GM12878 (cell line): ENCODE measurements at regions not wholly inside any gene's neighbourhood (a gene's known extent, or its start where the extent isn't known, plus 50 kb on each side); places are given as distances from the start of the nearest gene placed in this dataset.

Source experiments
- ATAC-seq: fragments of 200-7000 bp; cut with Tn5 transposase; 3 replicates; pipeline ENCODE4 v1.9.1; 2020; ENCODE audit warnings: mild to moderate bottlenecking, moderate library complexity
- BruUV-seq: library from RNA; stranded (reverse); fragments of 400-500 nt; replicated peaks from 2 replicates; lab custom pipeline; 2021; lab: Mats Ljungman, UMichigan
- CTCF ChIA-PET: fragments of 300-600 bp; sonication (Branson Sonifier 250); formaldehyde crosslinking; extraction: SDS; loops from one replicate; lab custom pipeline; 2021; ENCODE audit warnings: inconsistent platforms; lab: Yijun Ruan, JAX
- POLR2A ChIA-PET: fragments of 350-600 bp; formaldehyde crosslinking; extraction: SDS; loops from one replicate; lab custom pipeline; 2021; ENCODE audit warnings: inconsistent platforms; lab: Charles Lee
- RAD21 ChIA-PET: fragments of 300-600 bp; sonication (Branson Sonifier 250); formaldehyde crosslinking; loops from one replicate; lab custom pipeline; 2023; ENCODE audit warnings: antibody characterized with exemption; ENCODE audit not compliant: unreplicated experiment; lab: Charles Lee
- SMC1A ChIA-PET: fragments of 300-600 bp; sonication (Branson Sonifier 250); formaldehyde crosslinking; loops from one replicate; lab custom pipeline; 2023; ENCODE audit not compliant: unreplicated experiment, uncharacterized antibody; lab: Charles Lee
- DNase-seq: peaks from one replicate; pipeline ENCODE4 v3.0.0-alpha.2; 2011; ENCODE audit warnings: low read depth, low spot score
- FAIRE-seq: peaks from 3 replicates; lab custom pipeline; 2011; peaks lifted over from hg19 to GRCh38; lab: Jason Lieb, UNC
- H2AFZ ChIP-seq: 2 replicates; pipeline ENCODE4 v1.6.0; 2011; ENCODE audit warnings: low read depth, low read length, control low read depth; ENCODE audit not compliant: control insufficient read depth
- H3K27ac ChIP-seq: 2 replicates; pipeline ENCODE4 v1.5.1; 2011; ENCODE audit warnings: control low read depth; ENCODE audit not compliant: control insufficient read depth, insufficient read depth
- H3K27me3 ChIP-seq, 2 experiments: replicated peaks in 1 of 2; 2 replicates each; pipeline versions ENCODE4 v1.6.0 to v1.6.1; 2011; ENCODE audit warnings: low read length in 1 of 2; ENCODE audit not compliant: control insufficient read depth in 2 of 2, insufficient read depth in 2 of 2
- H3K36me3 ChIP-seq, 2 experiments: 2 replicates each; pipeline ENCODE4 v1.5.1; 2011; ENCODE audit warnings: low read length in 1 of 2; ENCODE audit not compliant: control insufficient read depth in 2 of 2, insufficient read depth in 2 of 2
- H3K4me1 ChIP-seq: 2 replicates; pipeline ENCODE4 v1.6.1; 2011; ENCODE audit warnings: mild to moderate bottlenecking, low read length, moderate library complexity, mixed read lengths; ENCODE audit not compliant: control insufficient read depth, insufficient read depth
- H3K4me2 ChIP-seq: 2 replicates; pipeline ENCODE4 v1.6.0; 2011; ENCODE audit warnings: control low read depth; ENCODE audit not compliant: control insufficient read depth, insufficient read depth
- H3K4me3 ChIP-seq: fragments of 200-600 bp; sonication (generic); 2 replicates; pipeline ENCODE4 v1.5.1; 2016
- H3K79me2 ChIP-seq: 2 replicates; pipeline ENCODE4 v1.6.0; 2011; ENCODE audit warnings: low read length; ENCODE audit not compliant: control insufficient read depth, insufficient read depth
- H3K9ac ChIP-seq: 2 replicates; pipeline ENCODE4 v1.8.0; 2011; ENCODE audit warnings: low read length, control low read depth, mixed read lengths; ENCODE audit not compliant: control insufficient read depth, insufficient read depth
- H3K9me3 ChIP-seq: replicated peaks from 3 replicates; pipeline ENCODE4 v1.5.1; 2011; ENCODE audit warnings: mild to moderate bottlenecking, low read length; ENCODE audit not compliant: control insufficient read depth, insufficient read depth
- H4K20me1 ChIP-seq: 2 replicates; pipeline ENCODE4 v1.6.0; 2011; ENCODE audit not compliant: control insufficient read depth, insufficient read depth
- BMI1 ChIP-seq: fragments of 450-650 bp; IDR thresholded peaks from 2 replicates; pipeline ENCODE4 v1.6.1; 2016; ENCODE audit warnings: mild to moderate bottlenecking, moderate library complexity, borderline replicate concordance
- MYC ChIP-seq: IDR thresholded peaks from 2 replicates; pipeline ENCODE4 v1.6.1; 2011; ENCODE audit warnings: mild to moderate bottlenecking, low read length, moderate library complexity, inconsistent platforms; ENCODE audit not compliant: insufficient read depth, insufficient replicate concordance, insufficient read length, severe bottlenecking
- NFIC ChIP-seq: IDR thresholded peaks from 2 replicates; pipeline ENCODE4 v1.6.1; 2012; ENCODE audit warnings: low read depth, mild to moderate bottlenecking, inconsistent platforms, low read length, moderate library complexity
- SIX5 ChIP-seq: IDR thresholded peaks from 2 replicates; pipeline ENCODE4 v1.6.1; 2011; ENCODE audit warnings: mild to moderate bottlenecking, low read depth, low read length, moderate library complexity; ENCODE audit not compliant: severe bottlenecking
- SMC3 ChIP-seq: IDR thresholded peaks from 2 replicates; pipeline ENCODE4 v1.6.1; 2011; ENCODE audit warnings: low read length, improper control_type of control experiment, borderline replicate concordance
- STAT1 ChIP-seq: fragments of 450-650 bp; conservative IDR thresholded peaks from 2 replicates; pipeline ENCODE4 v1.6.1; 2014; ENCODE audit warnings: antibody characterized with exemption, mild to moderate bottlenecking
- SUPT20H ChIP-seq: IDR thresholded peaks from 2 replicates; pipeline ENCODE4 v1.6.1; 2011; ENCODE audit warnings: low read depth, mild to moderate bottlenecking, low read length, moderate library complexity, borderline replicate concordance; ENCODE audit not compliant: control insufficient read depth
- TARDBP ChIP-seq: IDR thresholded peaks from 2 replicates; pipeline ENCODE4 v1.6.1; 2016; ENCODE audit warnings: borderline replicate concordance
- YBX1 ChIP-seq: fragments of 450-650 bp; IDR thresholded peaks from 2 replicates; pipeline ENCODE4 v1.6.1; 2016; ENCODE audit warnings: antibody characterized with exemption
- WGBS: methylation state at CpG from one replicate; pipeline ENCODE4 v1.1.6; 2016; ENCODE audit warnings: low lambda C conversion rate; ENCODE audit not compliant: insufficient replicate concordance, insufficient coverage; ENCODE audit errors: missing lambda C conversion rate; 5-methylcytosine and 5-hydroxymethylcytosine counted together
- in situ Hi-C: fragments of 300-500 bp; cut with MboI; formaldehyde crosslinking; loops from 9 replicates; pipeline ENCODE4 v1.14.3; 2018; ENCODE audit warnings: mixed read lengths
- intact Hi-C: fragments of 100-400 bp; cut with micrococcal nuclease; formaldehyde crosslinking; loops from one replicate; pipeline ENCODE4 v1.14.2; 2022; ENCODE audit not compliant: unreplicated experiment
- TF ChIP-seq, protein P1 (sequence below): IDR thresholded peaks from 2 replicates; pipeline ENCODE4 v1.6.1; 2012; ENCODE audit warnings: low read depth, low read length, improper control_type of control experiment
- TF ChIP-seq, protein P2 (sequence below): fragments of 450-650 bp; IDR thresholded peaks from 2 replicates; pipeline ENCODE4 v1.6.1; 2017; ENCODE audit warnings: mild to moderate bottlenecking

DNA sequence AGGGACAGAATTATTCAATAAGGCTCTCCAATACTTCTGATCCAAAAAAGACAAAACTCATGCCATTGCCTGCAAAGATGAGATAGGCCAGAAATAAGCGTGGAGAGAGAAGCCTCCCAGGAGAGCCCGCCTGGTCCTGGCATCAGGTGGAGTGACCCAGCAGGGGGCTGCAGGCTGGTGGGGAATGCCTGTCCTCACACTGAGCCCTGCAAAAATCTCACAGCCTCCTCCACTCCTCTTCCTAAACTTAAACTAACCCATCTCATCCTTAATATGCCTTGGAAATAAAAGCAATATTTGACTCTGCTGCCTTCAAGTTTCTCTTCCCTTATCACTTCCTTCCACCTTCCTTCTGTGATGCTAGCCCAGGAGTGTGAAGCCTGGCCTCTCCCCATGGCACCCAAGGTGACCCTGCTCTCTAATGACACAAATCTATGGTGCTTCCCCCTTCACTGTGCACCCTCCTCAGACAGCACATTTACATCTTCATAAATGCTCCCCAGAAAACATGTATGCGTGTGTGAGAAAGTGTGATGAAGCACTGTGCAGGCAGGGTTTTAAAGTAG is 218.4 kb downstream of the ANAPC1 start:
- no peak for ATAC-seq
- H3K27me3 ChIP-seq, result peaks cover 0 to 5% of the 10 kb centered on the region in 2 experiments; a peak in 1 of 4 replicates
- ChIA-PET SMC1A (no interaction called here), POLR2A (no interaction called here), CTCF (no interaction called here), RAD21 (no interaction called here)
- no peak overlapping the region for H3K27ac ChIP-seq
- H3K4me2 ChIP-seq, result no peak overlapping the region
- no peak overlapping the region for H2AFZ ChIP-seq
- intact Hi-C loops (no loop called here), in situ Hi-C loops (no loop called here)
- H4K20me1 ChIP-seq, result no peaks in the 10 kb centered on the region; the same call in 1 of the 2 replicates
- peaks cover 11% of the 10 kb centered on the region for H3K4me1 ChIP-seq
- WGBS, result 73% methylated on average over 3 of the region's 3 CpGs
- no peaks in the 10 kb centered on the region for H3K79me2 ChIP-seq
- DNase-seq, result no peak
- H3K9me3 ChIP-seq, result no peaks in the 10 kb centered on the region; the same call in 2 of the 3 replicates
- no peak overlapping the region for H3K9ac ChIP-seq
- no peak for FAIRE-seq
- no peak overlapping the region for H3K4me3 ChIP-seq
- no peaks in the 10 kb centered on the region for H3K36me3 ChIP-seq
- no TSS peak for BruUV-seq
- TF ChIP-seq BMI1 (no peak), SMC3 (no peak), SUPT20H (no peak), YBX1 (no peak), NFIC (no peak), STAT1 (no peak), TARDBP (no peak), MYC (no peak), SIX5 (no peak)
- TF ChIP-seq, protein P1, sequence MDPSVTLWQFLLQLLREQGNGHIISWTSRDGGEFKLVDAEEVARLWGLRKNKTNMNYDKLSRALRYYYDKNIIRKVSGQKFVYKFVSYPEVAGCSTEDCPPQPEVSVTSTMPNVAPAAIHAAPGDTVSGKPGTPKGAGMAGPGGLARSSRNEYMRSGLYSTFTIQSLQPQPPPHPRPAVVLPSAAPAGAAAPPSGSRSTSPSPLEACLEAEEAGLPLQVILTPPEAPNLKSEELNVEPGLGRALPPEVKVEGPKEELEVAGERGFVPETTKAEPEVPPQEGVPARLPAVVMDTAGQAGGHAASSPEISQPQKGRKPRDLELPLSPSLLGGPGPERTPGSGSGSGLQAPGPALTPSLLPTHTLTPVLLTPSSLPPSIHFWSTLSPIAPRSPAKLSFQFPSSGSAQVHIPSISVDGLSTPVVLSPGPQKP, result no peak
- TF ChIP-seq, protein P2, sequence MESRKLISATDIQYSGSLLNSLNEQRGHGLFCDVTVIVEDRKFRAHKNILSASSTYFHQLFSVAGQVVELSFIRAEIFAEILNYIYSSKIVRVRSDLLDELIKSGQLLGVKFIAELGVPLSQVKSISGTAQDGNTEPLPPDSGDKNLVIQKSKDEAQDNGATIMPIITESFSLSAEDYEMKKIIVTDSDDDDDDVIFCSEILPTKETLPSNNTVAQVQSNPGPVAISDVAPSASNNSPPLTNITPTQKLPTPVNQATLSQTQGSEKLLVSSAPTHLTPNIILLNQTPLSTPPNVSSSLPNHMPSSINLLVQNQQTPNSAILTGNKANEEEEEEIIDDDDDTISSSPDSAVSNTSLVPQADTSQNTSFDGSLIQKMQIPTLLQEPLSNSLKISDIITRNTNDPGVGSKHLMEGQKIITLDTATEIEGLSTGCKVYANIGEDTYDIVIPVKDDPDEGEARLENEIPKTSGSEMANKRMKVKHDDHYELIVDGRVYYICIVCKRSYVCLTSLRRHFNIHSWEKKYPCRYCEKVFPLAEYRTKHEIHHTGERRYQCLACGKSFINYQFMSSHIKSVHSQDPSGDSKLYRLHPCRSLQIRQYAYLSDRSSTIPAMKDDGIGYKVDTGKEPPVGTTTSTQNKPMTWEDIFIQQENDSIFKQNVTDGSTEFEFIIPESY, result no peak
